A673 (cell line): ENCODE measurements at regions not wholly inside any gene's neighbourhood (a gene's known extent, or its start where the extent isn't known, plus 50 kb on each side); places are given as distances from the start of the nearest gene placed in this dataset.

ENCODE experiments used
- BruUV-seq: library from RNA; stranded (reverse); fragments of 400-500 nt; replicated peaks from 2 replicates; lab custom pipeline; 2021; lab: Mats Ljungman, UMichigan
- CTCF ChIA-PET: fragments of 300-600 bp; sonication (Branson Sonifier 250); formaldehyde crosslinking; loops from one replicate; lab custom pipeline; 2022; ENCODE audit warnings: antibody characterized with exemption; lab: Charles Lee
- POLR2A ChIA-PET: fragments of 300-600 bp; sonication (Branson Sonifier 250); formaldehyde crosslinking; loops from one replicate; lab custom pipeline; 2022; ENCODE audit warnings: antibody characterized with exemption; ENCODE audit not compliant: low non-redundant PET; lab: Charles Lee
- DNase-seq: peaks from one replicate; pipeline ENCODE4 v3.0.0-alpha.2; 2015; ENCODE audit warnings: low spot score
- H3K27ac ChIP-seq: fragments of 200-600 bp; sonication (generic); 2 replicates; pipeline ENCODE4 v1.5.1; 2016; ENCODE audit warnings: mixed run types, low read depth, mild to moderate bottlenecking, mixed read lengths, antibody characterized with exemption, low read length; ENCODE audit not compliant: poor library complexity, severe bottlenecking
- H3K27me3 ChIP-seq: fragments of 200-600 bp; sonication (generic); replicated peaks from 2 replicates; pipeline ENCODE4 v1.6.1; 2017; ENCODE audit warnings: mixed run types, low read depth, mild to moderate bottlenecking, mixed read lengths, antibody characterized with exemption, low read length; ENCODE audit not compliant: insufficient read depth, poor library complexity
- H3K36me3 ChIP-seq: fragments of 200-600 bp; sonication (generic); 2 replicates; pipeline ENCODE4 v1.6.1; 2016; ENCODE audit warnings: mixed run types, mild to moderate bottlenecking, mixed read lengths, antibody characterized with exemption, low read length; ENCODE audit not compliant: insufficient read depth, poor library complexity, severe bottlenecking
- H3K4me1 ChIP-seq: fragments of 200-600 bp; sonication (generic); 2 replicates; pipeline ENCODE4 v1.6.1; 2017; ENCODE audit warnings: mixed run types, mild to moderate bottlenecking, mixed read lengths, antibody characterized with exemption, low read length; ENCODE audit not compliant: insufficient read depth, poor library complexity, severe bottlenecking
- H3K4me3 ChIP-seq: fragments of 200-600 bp; sonication (generic); 2 replicates; pipeline ENCODE4 v1.5.1; 2016; ENCODE audit warnings: low read depth, mixed run types, mild to moderate bottlenecking, mixed read lengths, low read length; ENCODE audit not compliant: poor library complexity, severe bottlenecking
- H3K9me3 ChIP-seq: fragments of 200-600 bp; sonication (generic); 2 replicates; pipeline ENCODE4 v1.6.1; 2016; ENCODE audit warnings: mixed run types, low read depth, mild to moderate bottlenecking, mixed read lengths, antibody characterized with exemption, low read length; ENCODE audit not compliant: poor library complexity, severe bottlenecking
- EZH2 ChIP-seq: fragments of 200-600 bp; sonication (generic); IDR thresholded peaks from 2 replicates; pipeline ENCODE4 v1.6.1; 2017; ENCODE audit warnings: borderline replicate concordance, low read depth, mild to moderate bottlenecking, mixed read lengths, antibody characterized with exemption, low read length; ENCODE audit not compliant: poor library complexity, severe bottlenecking
- intact Hi-C: fragments of 100-400 bp; cut with micrococcal nuclease; formaldehyde crosslinking; loops from one replicate; pipeline ENCODE4 v1.10.0; 2022; ENCODE audit not compliant: unreplicated experiment
- TF ChIP-seq, protein P1 (sequence below): fragments of 300-800, 200-600 bp; sonication (generic); conservative IDR thresholded peaks from 2 replicates; pipeline ENCODE4 v1.5.1; 2017; ENCODE audit warnings: low read depth, mild to moderate bottlenecking, antibody characterized with exemption, low read length, moderate library complexity, mixed read lengths

DNA sequence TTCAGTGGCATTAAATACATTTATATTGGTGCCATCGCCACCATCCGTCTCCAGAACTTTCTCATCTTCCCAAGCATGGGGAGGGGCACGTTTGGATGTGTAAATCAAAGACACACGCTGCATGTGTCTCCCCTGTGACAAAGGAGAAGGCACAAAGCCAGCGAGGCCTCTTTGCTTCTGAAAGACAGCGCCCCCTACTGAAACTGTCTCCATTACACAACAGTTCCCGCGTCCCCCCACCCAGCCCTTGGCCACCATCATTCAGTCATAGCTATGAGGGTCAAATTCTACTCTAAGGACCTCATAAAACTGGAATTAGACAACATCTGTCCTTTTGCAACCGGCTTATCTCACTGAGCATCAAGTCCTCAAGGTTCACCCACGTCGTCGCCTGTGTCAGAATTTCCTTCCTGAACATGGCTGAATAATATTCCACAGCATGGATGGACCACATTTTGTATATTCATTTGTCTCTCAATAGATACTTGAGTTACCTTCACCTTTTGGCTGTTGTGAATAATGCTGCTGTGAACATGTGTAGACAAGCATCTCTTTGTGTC is 64.8 kb downstream of the IGF2 start:
- POLR2A ChIA-PET: no interaction called here
- H3K27me3 ChIP-seq: no peaks in the 10 kb centered on the region
- CTCF ChIA-PET: interaction anchor here (1.3 kb wide), 1 partner anchor 8 kb away, joined by 3 read pairs; no protein-coding TSS in a partner anchor
- intact Hi-C loops: no loop called here
- TF ChIP-seq, protein P1, sequence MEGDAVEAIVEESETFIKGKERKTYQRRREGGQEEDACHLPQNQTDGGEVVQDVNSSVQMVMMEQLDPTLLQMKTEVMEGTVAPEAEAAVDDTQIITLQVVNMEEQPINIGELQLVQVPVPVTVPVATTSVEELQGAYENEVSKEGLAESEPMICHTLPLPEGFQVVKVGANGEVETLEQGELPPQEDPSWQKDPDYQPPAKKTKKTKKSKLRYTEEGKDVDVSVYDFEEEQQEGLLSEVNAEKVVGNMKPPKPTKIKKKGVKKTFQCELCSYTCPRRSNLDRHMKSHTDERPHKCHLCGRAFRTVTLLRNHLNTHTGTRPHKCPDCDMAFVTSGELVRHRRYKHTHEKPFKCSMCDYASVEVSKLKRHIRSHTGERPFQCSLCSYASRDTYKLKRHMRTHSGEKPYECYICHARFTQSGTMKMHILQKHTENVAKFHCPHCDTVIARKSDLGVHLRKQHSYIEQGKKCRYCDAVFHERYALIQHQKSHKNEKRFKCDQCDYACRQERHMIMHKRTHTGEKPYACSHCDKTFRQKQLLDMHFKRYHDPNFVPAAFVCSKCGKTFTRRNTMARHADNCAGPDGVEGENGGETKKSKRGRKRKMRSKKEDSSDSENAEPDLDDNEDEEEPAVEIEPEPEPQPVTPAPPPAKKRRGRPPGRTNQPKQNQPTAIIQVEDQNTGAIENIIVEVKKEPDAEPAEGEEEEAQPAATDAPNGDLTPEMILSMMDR: peak; percentile 51
- TF ChIP-seq EZH2: no peak
- no peak overlapping the region for H3K4me3 ChIP-seq
- DNase-seq: peak; percentile 16
- no peaks in the 10 kb centered on the region for H3K4me1 ChIP-seq
- H3K9me3 ChIP-seq: no peaks in the 10 kb centered on the region
- no peak overlapping the region for H3K27ac ChIP-seq
- no TSS peak for BruUV-seq
- no peaks in the 10 kb centered on the region for H3K36me3 ChIP-seq

DNA sequence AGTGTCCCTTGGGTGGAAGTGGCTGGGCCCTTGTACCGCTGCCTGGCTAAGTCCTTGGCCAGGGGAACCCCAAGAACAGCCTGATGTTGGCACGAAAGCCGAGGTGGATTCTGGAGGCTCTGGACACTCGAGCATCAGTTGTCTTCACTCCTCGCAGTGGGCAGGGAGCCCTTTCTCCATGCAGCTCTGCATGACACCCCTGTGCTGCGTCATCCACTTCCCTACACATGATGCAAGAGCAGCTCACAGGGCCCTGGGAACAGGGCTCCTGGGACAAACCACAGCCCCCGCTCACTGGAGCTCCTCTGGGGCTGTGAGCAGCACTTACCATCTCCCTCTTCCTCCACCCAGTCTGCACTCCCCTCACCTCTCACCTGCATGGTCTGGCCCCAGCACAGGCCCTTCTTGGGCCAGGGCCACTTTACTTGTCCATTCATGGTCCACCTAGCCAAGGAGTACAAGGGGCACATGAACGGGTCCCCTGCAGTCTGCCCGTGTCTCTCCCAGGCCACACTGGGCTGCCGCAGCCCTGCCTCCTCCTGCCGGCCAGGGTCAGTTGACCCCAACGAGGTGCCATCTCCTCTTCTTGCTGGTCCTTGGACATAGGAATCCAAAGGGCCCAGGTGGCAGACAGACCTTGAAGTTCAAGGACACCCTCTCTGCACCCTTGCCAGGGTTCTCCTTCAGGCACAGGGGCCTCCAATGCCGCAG is 66.5 kb downstream of the IGF2 start:
- POLR2A ChIA-PET: no interaction called here
- no peak for TF ChIP-seq EZH2
- TF ChIP-seq, protein P1: no peak
- no peak for DNase-seq
- H3K9me3 ChIP-seq: no peaks in the 10 kb centered on the region
- no peaks in the 10 kb centered on the region for H3K4me1 ChIP-seq
- no TSS peak for BruUV-seq
- no peak overlapping the region for H3K4me3 ChIP-seq
- no peaks in the 10 kb centered on the region for H3K27me3 ChIP-seq
- intact Hi-C loops: no loop called here
- H3K36me3 ChIP-seq: no peaks in the 10 kb centered on the region
- no peak overlapping the region for H3K27ac ChIP-seq
- CTCF ChIA-PET: no interaction called here

DNA sequence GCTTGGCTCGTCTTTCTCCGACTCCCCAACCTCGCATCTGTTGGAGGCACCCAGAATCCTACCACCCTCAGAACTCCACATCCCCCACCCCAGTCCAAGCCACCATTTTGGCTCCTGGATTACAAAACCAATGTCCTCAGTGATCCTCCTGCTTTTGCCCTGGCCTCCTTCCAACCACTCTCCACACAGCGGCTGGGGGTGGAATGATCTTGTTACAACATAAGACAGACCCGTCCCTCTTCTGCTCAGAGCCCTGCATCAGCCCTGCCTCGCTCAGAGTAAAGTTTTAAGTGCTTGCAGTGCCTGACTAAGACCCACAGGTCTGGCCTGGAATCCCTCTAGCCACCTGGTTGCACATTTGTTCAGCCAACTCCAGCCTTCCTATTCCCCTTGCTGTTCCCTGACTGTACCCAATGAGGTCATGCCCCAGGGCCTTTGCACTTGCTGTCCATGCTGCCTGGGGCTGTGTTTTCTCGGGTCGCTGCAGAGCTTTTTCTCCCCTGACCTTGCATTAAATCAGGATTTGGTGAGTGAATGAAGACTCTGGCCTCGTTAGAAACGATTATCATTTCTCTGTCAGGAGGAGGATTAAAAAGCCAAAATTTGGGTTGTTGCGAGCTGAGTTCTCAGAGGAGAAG is 67.3 kb downstream of the IGF2 start:
- ChIA-PET CTCF (no interaction called here), POLR2A (no interaction called here)
- no peak overlapping the region for H3K27ac ChIP-seq
- no peaks in the 10 kb centered on the region for H3K9me3 ChIP-seq
- H3K4me3 ChIP-seq: no peak overlapping the region
- H3K4me1 ChIP-seq: no peaks in the 10 kb centered on the region
- H3K27me3 ChIP-seq: no peaks in the 10 kb centered on the region
- no peak for TF ChIP-seq EZH2
- TF ChIP-seq, protein P1: no peak
- no TSS peak for BruUV-seq
- DNase-seq: no peak
- no peaks in the 10 kb centered on the region for H3K36me3 ChIP-seq
- intact Hi-C loops: no loop called here
